Neural cell (in vitro differentiated cells): ENCODE measurements at regions not wholly inside any gene's neighbourhood (a gene's known extent, or its start where the extent isn't known, plus 50 kb on each side); places are given as distances from the start of the nearest gene placed in this dataset.

Experiments used
- CTCF ChIP-seq: fragments of 450-650 bp; IDR thresholded peaks from 2 replicates; pipeline ENCODE4 v1.5.1; 2014; ENCODE audit warnings: antibody characterized with exemption, mild to moderate bottlenecking, moderate library complexity; ENCODE audit not compliant: poor library complexity, severe bottlenecking
- EP300 ChIP-seq: fragments of 450-650 bp; conservative IDR thresholded peaks from 2 replicates; pipeline ENCODE4 v1.6.1; 2014; ENCODE audit warnings: antibody characterized with exemption, mild to moderate bottlenecking, moderate library complexity; ENCODE audit not compliant: poor library complexity, severe bottlenecking
- EZH2 ChIP-seq: fragments of 200-600, 300-800 bp; shearing (Covaris generic), sonication (generic); IDR thresholded peaks from 2 replicates; pipeline ENCODE4 v1.6.1; 2014; ENCODE audit warnings: antibody characterized with exemption, low read length, borderline replicate concordance, mild to moderate bottlenecking; ENCODE audit not compliant: insufficient read depth, poor library complexity, severe bottlenecking
- MXI1 ChIP-seq: fragments of 450-650 bp; conservative IDR thresholded peaks from 2 replicates; pipeline ENCODE4 v1.6.1; 2014; ENCODE audit warnings: antibody characterized with exemption, mild to moderate bottlenecking; ENCODE audit not compliant: poor library complexity, severe bottlenecking
- POLR2AphosphoS5 ChIP-seq: IDR thresholded peaks from 2 replicates; pipeline ENCODE4 v1.6.1; 2012
- RAD21 ChIP-seq: fragments of 450-650 bp; conservative IDR thresholded peaks from 2 replicates; pipeline ENCODE4 v1.6.1; 2014; ENCODE audit warnings: antibody characterized with exemption, mild to moderate bottlenecking, moderate library complexity
- TAF1 ChIP-seq: IDR thresholded peaks from 2 replicates; pipeline ENCODE4 v1.6.1; 2012; ENCODE audit warnings: low read depth

DNA sequence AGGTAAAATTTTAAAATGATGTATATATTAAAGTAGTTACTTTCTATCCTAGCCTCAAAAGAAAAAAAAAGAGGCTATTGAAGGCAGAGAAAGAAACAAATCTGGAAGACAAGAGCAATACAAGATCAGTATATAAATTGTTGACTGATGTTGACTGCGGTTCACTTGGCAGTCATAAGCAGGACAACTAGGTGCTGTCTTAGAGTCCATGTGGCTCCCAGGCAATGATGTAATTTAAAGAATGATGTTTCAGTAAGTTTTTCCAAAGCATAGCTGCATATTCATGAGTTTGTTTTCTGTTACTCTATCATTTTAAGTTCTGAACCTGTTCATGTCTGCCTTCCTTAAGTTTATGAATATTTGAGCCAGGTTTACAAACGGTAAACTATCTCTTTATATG lies 630.2 kb downstream of the FAT4 start:
- TF ChIP-seq CTCF (no peak), TAF1 (no peak), MXI1 (no peak), EZH2 (no peak), RAD21 (no peak), POLR2AphosphoS5 (no peak), EP300 (no peak)
